Neural cell (in vitro differentiated cells): ENCODE measurements at regions not wholly inside any gene's neighbourhood (a gene's known extent, or its start where the extent isn't known, plus 50 kb on each side); places are given as distances from the start of the nearest gene placed in this dataset.

Experiments
- H2AFZ ChIP-seq: fragments of 200-600, 300-800 bp; sonication (generic), shearing (Covaris generic); 2 replicates; pipeline ENCODE4 v1.6.0; 2014; ENCODE audit warnings: low read depth, mild to moderate bottlenecking, antibody characterized with exemption, low read length, moderate library complexity
- H3F3A ChIP-seq: fragments of 200-600 bp; shearing (Covaris generic); 2 replicates; pipeline ENCODE4 v1.6.1; 2016; ENCODE audit warnings: mild to moderate bottlenecking, moderate library complexity, mixed read lengths, antibody characterized with exemption, low read length; ENCODE audit not compliant: insufficient read depth, poor library complexity, severe bottlenecking
- H3K27ac ChIP-seq: fragments of 200-600, 300-800 bp; sonication (generic), shearing (Covaris generic); 2 replicates; pipeline ENCODE4 v1.5.1; 2014; ENCODE audit warnings: mild to moderate bottlenecking, low read length, moderate library complexity
- H3K27me3 ChIP-seq: fragments of 300-800, 200-600 bp; sonication (generic), shearing (Covaris generic); 2 replicates; pipeline ENCODE4 v1.6.0; 2014; ENCODE audit warnings: mild to moderate bottlenecking, low read depth, low read length, moderate library complexity; ENCODE audit not compliant: insufficient read depth
- H3K36me3 ChIP-seq: fragments of 300-800, 200-600 bp; sonication (generic), shearing (Covaris generic); 2 replicates; pipeline ENCODE4 v1.5.1; 2014; ENCODE audit warnings: mild to moderate bottlenecking, antibody characterized with exemption, low read length, moderate library complexity; ENCODE audit not compliant: insufficient read depth
- H3K4me2 ChIP-seq: fragments of 300-800, 200-600 bp; sonication (generic), shearing (Covaris generic); 2 replicates; pipeline ENCODE4 v1.6.0; 2014; ENCODE audit warnings: mild to moderate bottlenecking, low read length
- H3K4me3 ChIP-seq: fragments of 300-800, 200-600 bp; sonication (generic), shearing (Covaris generic); 2 replicates; pipeline ENCODE4 v1.5.1; 2014; ENCODE audit warnings: mild to moderate bottlenecking, low read length, moderate library complexity
- H3K79me2 ChIP-seq: fragments of 200-600 bp; shearing (Covaris generic); replicated peaks from 2 replicates; pipeline ENCODE4 v1.6.0; 2014; ENCODE audit warnings: mild to moderate bottlenecking, low read length, moderate library complexity; ENCODE audit not compliant: insufficient read depth
- H3K9ac ChIP-seq: fragments of 300-800, 200-600 bp; sonication (generic), shearing (Covaris generic); 2 replicates; pipeline ENCODE4 v1.6.1; 2016; ENCODE audit warnings: mild to moderate bottlenecking, low read length, mixed read lengths
- H3K9me2 ChIP-seq: fragments of 200-600 bp; shearing (Covaris generic); 2 replicates; pipeline ENCODE4 v1.6.1; 2016; ENCODE audit warnings: mild to moderate bottlenecking, low read length, mixed read lengths; ENCODE audit not compliant: insufficient read depth
- H3K9me3 ChIP-seq: fragments of 200-600, 300-800 bp; sonication (generic), shearing (Covaris generic); 2 replicates; pipeline ENCODE4 v1.6.1; 2016; ENCODE audit warnings: mild to moderate bottlenecking, mixed run types, low read length, moderate library complexity, mixed read lengths
- H4K20me1 ChIP-seq: fragments of 200-600 bp; shearing (Covaris generic); 2 replicates; pipeline ENCODE4 v1.6.1; 2016; ENCODE audit warnings: mild to moderate bottlenecking, mixed run types; ENCODE audit not compliant: insufficient read depth
- EP300 ChIP-seq: fragments of 450-650 bp; conservative IDR thresholded peaks from 2 replicates; pipeline ENCODE4 v1.6.1; 2014; ENCODE audit warnings: antibody characterized with exemption, mild to moderate bottlenecking, moderate library complexity; ENCODE audit not compliant: poor library complexity, severe bottlenecking
- EZH2 ChIP-seq: fragments of 200-600, 300-800 bp; shearing (Covaris generic), sonication (generic); IDR thresholded peaks from 2 replicates; pipeline ENCODE4 v1.6.1; 2014; ENCODE audit warnings: antibody characterized with exemption, low read length, borderline replicate concordance, mild to moderate bottlenecking; ENCODE audit not compliant: insufficient read depth, poor library complexity, severe bottlenecking
- MXI1 ChIP-seq: fragments of 450-650 bp; conservative IDR thresholded peaks from 2 replicates; pipeline ENCODE4 v1.6.1; 2014; ENCODE audit warnings: antibody characterized with exemption, mild to moderate bottlenecking; ENCODE audit not compliant: poor library complexity, severe bottlenecking
- POLR2AphosphoS5 ChIP-seq: IDR thresholded peaks from 2 replicates; pipeline ENCODE4 v1.6.1; 2012
- RAD21 ChIP-seq: fragments of 450-650 bp; conservative IDR thresholded peaks from 2 replicates; pipeline ENCODE4 v1.6.1; 2014; ENCODE audit warnings: antibody characterized with exemption, mild to moderate bottlenecking, moderate library complexity
- SMC3 ChIP-seq: fragments of 450-650 bp; conservative IDR thresholded peaks from 2 replicates; pipeline ENCODE4 v1.6.1; 2014; ENCODE audit warnings: antibody characterized with exemption, mild to moderate bottlenecking, moderate library complexity; ENCODE audit not compliant: poor library complexity
- TAF1 ChIP-seq: IDR thresholded peaks from 2 replicates; pipeline ENCODE4 v1.6.1; 2012; ENCODE audit warnings: low read depth
- TF ChIP-seq, protein P1 (sequence below): IDR thresholded peaks from 2 replicates; pipeline ENCODE4 v1.6.1; 2012; ENCODE audit warnings: borderline replicate concordance
- TF ChIP-seq, protein P2 (sequence below): fragments of 450-650 bp; IDR thresholded peaks from 2 replicates; pipeline ENCODE4 v1.5.1; 2014; ENCODE audit warnings: antibody characterized with exemption, mild to moderate bottlenecking, moderate library complexity; ENCODE audit not compliant: poor library complexity, severe bottlenecking

DNA sequence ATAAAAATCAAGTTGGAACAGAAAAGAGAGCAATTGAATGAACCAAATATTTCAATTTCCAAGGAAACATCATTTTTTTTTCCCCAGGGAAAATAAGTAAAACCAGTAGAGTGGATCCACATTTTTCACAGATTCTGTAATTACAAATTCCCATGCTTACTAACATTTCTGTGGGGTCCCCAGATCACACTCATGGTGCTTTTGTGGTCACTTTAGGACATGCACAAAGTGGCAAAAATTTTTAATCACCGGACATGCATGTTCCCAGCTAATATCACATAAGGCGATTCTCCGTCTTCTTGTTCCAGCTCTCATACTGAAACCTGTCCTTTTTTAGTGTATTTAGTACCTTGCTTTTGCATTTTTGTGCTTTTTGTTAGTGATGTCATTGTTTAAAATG, 748.2 kb upstream of the SLITRK1 start:
- H3K4me2 ChIP-seq, result no peak overlapping the region
- H3K9me3 ChIP-seq, result no peaks in the 10 kb centered on the region
- no peaks in the 10 kb centered on the region for H3K79me2 ChIP-seq
- no peak overlapping the region for H3K4me3 ChIP-seq
- H3K36me3 ChIP-seq, result no peaks in the 10 kb centered on the region
- H3K9me2 ChIP-seq, result no peaks in the 10 kb centered on the region
- no peak overlapping the region for H2AFZ ChIP-seq
- TF ChIP-seq TAF1 (no peak), EP300 (no peak), EZH2 (no peak), MXI1 (no peak), POLR2AphosphoS5 (no peak), RAD21 (no peak), SMC3 (no peak)
- TF ChIP-seq, protein P1, sequence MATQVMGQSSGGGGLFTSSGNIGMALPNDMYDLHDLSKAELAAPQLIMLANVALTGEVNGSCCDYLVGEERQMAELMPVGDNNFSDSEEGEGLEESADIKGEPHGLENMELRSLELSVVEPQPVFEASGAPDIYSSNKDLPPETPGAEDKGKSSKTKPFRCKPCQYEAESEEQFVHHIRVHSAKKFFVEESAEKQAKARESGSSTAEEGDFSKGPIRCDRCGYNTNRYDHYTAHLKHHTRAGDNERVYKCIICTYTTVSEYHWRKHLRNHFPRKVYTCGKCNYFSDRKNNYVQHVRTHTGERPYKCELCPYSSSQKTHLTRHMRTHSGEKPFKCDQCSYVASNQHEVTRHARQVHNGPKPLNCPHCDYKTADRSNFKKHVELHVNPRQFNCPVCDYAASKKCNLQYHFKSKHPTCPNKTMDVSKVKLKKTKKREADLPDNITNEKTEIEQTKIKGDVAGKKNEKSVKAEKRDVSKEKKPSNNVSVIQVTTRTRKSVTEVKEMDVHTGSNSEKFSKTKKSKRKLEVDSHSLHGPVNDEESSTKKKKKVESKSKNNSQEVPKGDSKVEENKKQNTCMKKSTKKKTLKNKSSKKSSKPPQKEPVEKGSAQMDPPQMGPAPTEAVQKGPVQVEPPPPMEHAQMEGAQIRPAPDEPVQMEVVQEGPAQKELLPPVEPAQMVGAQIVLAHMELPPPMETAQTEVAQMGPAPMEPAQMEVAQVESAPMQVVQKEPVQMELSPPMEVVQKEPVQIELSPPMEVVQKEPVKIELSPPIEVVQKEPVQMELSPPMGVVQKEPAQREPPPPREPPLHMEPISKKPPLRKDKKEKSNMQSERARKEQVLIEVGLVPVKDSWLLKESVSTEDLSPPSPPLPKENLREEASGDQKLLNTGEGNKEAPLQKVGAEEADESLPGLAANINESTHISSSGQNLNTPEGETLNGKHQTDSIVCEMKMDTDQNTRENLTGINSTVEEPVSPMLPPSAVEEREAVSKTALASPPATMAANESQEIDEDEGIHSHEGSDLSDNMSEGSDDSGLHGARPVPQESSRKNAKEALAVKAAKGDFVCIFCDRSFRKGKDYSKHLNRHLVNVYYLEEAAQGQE, result no peak
- TF ChIP-seq, protein P2, sequence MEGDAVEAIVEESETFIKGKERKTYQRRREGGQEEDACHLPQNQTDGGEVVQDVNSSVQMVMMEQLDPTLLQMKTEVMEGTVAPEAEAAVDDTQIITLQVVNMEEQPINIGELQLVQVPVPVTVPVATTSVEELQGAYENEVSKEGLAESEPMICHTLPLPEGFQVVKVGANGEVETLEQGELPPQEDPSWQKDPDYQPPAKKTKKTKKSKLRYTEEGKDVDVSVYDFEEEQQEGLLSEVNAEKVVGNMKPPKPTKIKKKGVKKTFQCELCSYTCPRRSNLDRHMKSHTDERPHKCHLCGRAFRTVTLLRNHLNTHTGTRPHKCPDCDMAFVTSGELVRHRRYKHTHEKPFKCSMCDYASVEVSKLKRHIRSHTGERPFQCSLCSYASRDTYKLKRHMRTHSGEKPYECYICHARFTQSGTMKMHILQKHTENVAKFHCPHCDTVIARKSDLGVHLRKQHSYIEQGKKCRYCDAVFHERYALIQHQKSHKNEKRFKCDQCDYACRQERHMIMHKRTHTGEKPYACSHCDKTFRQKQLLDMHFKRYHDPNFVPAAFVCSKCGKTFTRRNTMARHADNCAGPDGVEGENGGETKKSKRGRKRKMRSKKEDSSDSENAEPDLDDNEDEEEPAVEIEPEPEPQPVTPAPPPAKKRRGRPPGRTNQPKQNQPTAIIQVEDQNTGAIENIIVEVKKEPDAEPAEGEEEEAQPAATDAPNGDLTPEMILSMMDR, result no peak
- H3K27ac ChIP-seq, result no peak overlapping the region
- no peaks in the 10 kb centered on the region for H4K20me1 ChIP-seq
- H3F3A ChIP-seq, result no peaks in the 10 kb centered on the region
- no peak overlapping the region for H3K9ac ChIP-seq
- no peaks in the 10 kb centered on the region for H3K27me3 ChIP-seq

- H4K20me1 ChIP-seq, result no peaks in the 10 kb centered on the region
- no peaks in the 10 kb centered on the region for H3K9me3 ChIP-seq
- H2AFZ ChIP-seq, result no peak overlapping the region
- no peaks in the 10 kb centered on the region for H3K9me2 ChIP-seq
- H3K27ac ChIP-seq, result no peak overlapping the region
- H3K36me3 ChIP-seq, result no peaks in the 10 kb centered on the region
- H3K9ac ChIP-seq, result no peak overlapping the region
- no peaks in the 10 kb centered on the region for H3K79me2 ChIP-seq
- no peaks in the 10 kb centered on the region for H3K27me3 ChIP-seq
- no peak overlapping the region for H3K4me2 ChIP-seq
- H3F3A ChIP-seq, result no peaks in the 10 kb centered on the region
- TF ChIP-seq TAF1, result no peak
- TF ChIP-seq, protein P2, result no peak
- TF ChIP-seq MXI1, result no peak
- no peak for TF ChIP-seq EP300
- TF ChIP-seq, protein P1, result no peak
- no peak for TF ChIP-seq RAD21
- no peak for TF ChIP-seq SMC3
- no peak for TF ChIP-seq POLR2AphosphoS5
- no peak for TF ChIP-seq EZH2
- H3K4me3 ChIP-seq, result no peak overlapping the region
Measured at GRCh38 chr13:84616864-84617263, 734.6 kb upstream of the SLITRK1 start.
